IPS-20b (cell line): ENCODE measurements at regions not wholly inside any gene's neighbourhood (a gene's known extent, or its start where the extent isn't known, plus 50 kb on each side); places are given as distances from the start of the nearest gene placed in this dataset.

Source experiments
- H3K27ac ChIP-seq: one replicate; pipeline ENCODE4 v1.5.1; 2013; ENCODE audit warnings: low read length
- H3K27me3 ChIP-seq: 2 replicates; pipeline ENCODE4 v1.6.1; 2013; ENCODE audit warnings: mild to moderate bottlenecking, low read length, inconsistent platforms; ENCODE audit not compliant: insufficient read depth
- H3K36me3 ChIP-seq: 2 replicates; pipeline ENCODE4 v1.6.1; 2013; ENCODE audit warnings: low read depth, mild to moderate bottlenecking, inconsistent platforms, low read length, moderate library complexity; ENCODE audit not compliant: insufficient read depth
- H3K4me1 ChIP-seq: 2 replicates; pipeline ENCODE4 v1.6.1; 2013; ENCODE audit warnings: mild to moderate bottlenecking, control low read depth, inconsistent platforms, low read length, moderate library complexity; ENCODE audit not compliant: insufficient read depth
- H3K4me3 ChIP-seq: 2 replicates; pipeline ENCODE4 v1.5.1; 2013; ENCODE audit warnings: mild to moderate bottlenecking, low read length, inconsistent platforms
- H3K9ac ChIP-seq: 2 replicates; pipeline ENCODE4 v1.6.1; 2013; ENCODE audit warnings: low read depth, mild to moderate bottlenecking, inconsistent platforms, low read length, moderate library complexity
- H3K9me3 ChIP-seq: 2 replicates; pipeline ENCODE4 v1.6.1; 2013; ENCODE audit warnings: mild to moderate bottlenecking, low read depth, low read length, inconsistent platforms; ENCODE audit not compliant: insufficient read depth

- H3K27ac ChIP-seq, result no peak overlapping the region
- no peaks in the 10 kb centered on the region for H3K36me3 ChIP-seq
- no peaks in the 10 kb centered on the region for H3K9me3 ChIP-seq
- no peak overlapping the region for H3K4me3 ChIP-seq
- H3K9ac ChIP-seq, result no peak overlapping the region
- no peaks in the 10 kb centered on the region for H3K27me3 ChIP-seq
- no peaks in the 10 kb centered on the region for H3K4me1 ChIP-seq
These were observed 593.5 kb upstream of the MGMT start for GRCh38 chr10:128873411-128874054.

- Histone ChIP-seq H3K4me3 (no peak overlapping the region), H3K27me3 (no peaks in the 10 kb centered on the region), H3K9me3 (no peaks in the 10 kb centered on the region), H3K36me3 (no peaks in the 10 kb centered on the region), H3K27ac (no peak overlapping the region), H3K4me1 (no peaks in the 10 kb centered on the region), H3K9ac (no peak overlapping the region)
These were observed 592.7 kb upstream of the MGMT start for GRCh38 chr10:128874331-128874730.

DNA sequence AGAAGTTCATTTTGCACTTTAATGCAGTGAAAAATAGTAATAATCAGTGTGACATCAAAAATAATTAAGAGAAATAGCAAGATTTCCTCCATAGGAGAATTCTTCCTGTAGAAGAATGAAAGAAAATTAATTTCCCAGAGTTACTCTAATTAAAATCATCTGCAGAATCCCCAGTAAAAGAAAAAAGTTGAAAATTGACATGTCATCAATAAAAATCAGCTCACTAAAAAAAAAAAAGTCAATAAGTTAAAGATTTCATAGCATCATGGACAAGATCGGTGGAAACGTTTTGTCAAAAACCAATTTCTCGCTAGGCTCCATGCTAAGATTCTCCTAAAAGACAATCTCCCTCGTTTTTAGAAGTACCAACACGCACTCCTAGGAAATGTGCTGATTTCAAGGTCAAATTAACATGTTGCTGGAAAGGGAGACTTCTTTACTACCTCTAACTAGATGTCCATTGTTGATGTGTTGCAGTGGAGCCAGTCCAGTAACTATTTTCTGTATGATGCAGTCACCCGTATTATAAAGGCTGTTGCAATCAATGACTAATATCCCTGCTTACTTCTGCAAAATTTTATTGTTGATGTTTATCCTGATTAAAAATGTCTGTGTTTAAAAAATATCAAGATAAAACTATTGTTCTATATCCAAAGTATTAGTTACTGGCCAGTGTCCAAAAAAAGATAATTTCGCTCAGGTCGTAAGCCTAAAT lies 591.9 kb upstream of the MGMT start:
- no peaks in the 10 kb centered on the region for H3K36me3 ChIP-seq
- H3K27ac ChIP-seq, result no peak overlapping the region
- no peaks in the 10 kb centered on the region for H3K4me1 ChIP-seq
- H3K27me3 ChIP-seq, result no peaks in the 10 kb centered on the region
- H3K9me3 ChIP-seq, result no peaks in the 10 kb centered on the region
- H3K4me3 ChIP-seq, result no peak overlapping the region
- H3K9ac ChIP-seq, result no peak overlapping the region

DNA sequence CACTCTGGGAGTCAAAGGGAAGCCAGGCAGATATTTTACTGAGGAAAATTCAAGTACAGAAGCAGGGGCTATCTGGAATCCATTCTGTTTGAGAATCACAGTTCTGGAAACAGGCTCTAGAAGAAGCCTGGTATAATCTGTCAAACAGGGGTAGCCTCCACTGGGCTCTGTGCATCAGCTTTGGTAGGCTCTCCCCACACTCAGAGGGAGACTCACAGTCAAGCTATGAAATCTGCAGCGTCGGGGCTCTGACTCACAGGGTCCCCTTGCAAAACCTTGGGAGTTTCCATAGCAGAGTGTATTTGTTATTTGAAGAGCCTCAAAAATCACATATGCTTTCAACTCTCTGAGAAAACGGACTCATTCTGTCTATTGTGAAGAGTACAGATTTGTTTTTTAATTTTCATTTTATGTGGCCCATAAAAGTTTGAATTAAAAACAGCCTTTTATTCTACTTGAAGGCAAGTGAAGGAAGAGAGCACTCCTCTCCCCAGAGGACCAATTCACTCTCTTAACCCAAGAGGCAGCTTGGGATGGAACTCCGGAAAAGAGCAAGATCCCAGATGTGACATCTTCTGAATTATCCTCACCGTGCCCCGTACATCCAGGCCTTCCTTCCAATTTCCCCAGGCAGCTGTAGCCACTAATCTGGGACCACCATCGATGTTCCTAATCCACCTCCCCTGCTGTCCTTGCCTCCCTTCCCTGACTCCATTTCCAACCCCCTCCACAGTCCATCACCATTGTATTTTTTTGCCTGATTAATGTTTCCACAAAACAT lies 590.9 kb upstream of the MGMT start:
- Histone ChIP-seq H3K27me3 (no peaks in the 10 kb centered on the region), H3K36me3 (no peaks in the 10 kb centered on the region), H3K9ac (no peak overlapping the region), H3K4me1 (no peaks in the 10 kb centered on the region), H3K27ac (no peak overlapping the region), H3K9me3 (no peaks in the 10 kb centered on the region), H3K4me3 (no peak overlapping the region)

DNA sequence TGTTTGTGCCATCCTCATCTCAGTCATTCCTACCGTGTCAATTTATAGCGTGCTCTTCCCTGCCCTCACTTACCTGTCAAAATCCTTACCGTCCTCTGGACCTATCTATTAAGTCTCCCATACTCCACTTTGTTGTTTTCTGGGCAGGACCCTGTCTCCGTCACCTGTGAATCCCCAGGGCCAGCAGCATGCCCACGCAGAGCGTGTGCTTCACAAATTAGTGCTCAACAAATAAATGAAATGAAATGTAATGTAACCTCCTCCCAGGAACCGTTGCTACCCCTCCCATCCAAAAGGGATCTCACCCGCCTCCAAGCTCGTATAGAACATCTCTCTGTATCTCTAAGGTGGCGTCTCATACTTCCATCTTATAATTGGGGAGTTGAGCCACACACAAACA lies 589.9 kb upstream of the MGMT start:
- Histone ChIP-seq H3K4me3 (no peak overlapping the region), H3K4me1 (no peaks in the 10 kb centered on the region), H3K9ac (no peak overlapping the region), H3K27ac (no peak overlapping the region), H3K9me3 (no peaks in the 10 kb centered on the region), H3K27me3 (no peaks in the 10 kb centered on the region), H3K36me3 (no peaks in the 10 kb centered on the region)

GRCh38 chr10:128877936-128878335 lies 589.1 kb upstream of the MGMT start:
- Histone ChIP-seq H3K9ac (no peak overlapping the region), H3K9me3 (no peaks in the 10 kb centered on the region), H3K27ac (no peak overlapping the region), H3K27me3 (no peaks in the 10 kb centered on the region), H3K36me3 (no peaks in the 10 kb centered on the region), H3K4me1 (no peaks in the 10 kb centered on the region), H3K4me3 (no peak overlapping the region)

DNA sequence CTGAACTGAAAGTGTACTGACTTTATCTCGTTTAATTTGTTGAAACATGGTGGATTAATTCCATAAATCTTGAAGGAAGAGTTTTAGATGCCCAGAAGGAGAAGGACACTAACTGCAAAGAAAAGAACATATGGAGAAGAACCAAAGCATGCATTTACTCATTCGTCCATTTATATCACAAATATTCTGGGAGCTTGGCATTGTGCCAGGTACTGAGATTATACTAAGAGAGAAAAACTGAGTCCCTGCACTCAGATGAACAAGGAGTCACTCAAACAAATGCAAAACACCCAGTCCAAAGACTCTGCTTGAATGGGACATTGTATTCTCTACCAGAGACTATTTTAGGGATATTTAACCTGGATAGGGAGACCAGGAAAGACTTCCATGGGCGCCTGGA lies 588.0 kb upstream of the MGMT start:
- no peak overlapping the region for H3K27ac ChIP-seq

GRCh38 chr10:128879441-128880140 lies 587.5 kb upstream of the MGMT start:
- Histone ChIP-seq H3K9me3 (no peaks in the 10 kb centered on the region), H3K9ac (no peak overlapping the region), H3K27ac (no peak overlapping the region), H3K4me1 (no peaks in the 10 kb centered on the region), H3K4me3 (no peak overlapping the region), H3K36me3 (no peaks in the 10 kb centered on the region), H3K27me3 (no peaks in the 10 kb centered on the region)

More for the DNA sequence above, 588.0 kb upstream of the MGMT start:
- H3K27me3 ChIP-seq, result no peaks in the 10 kb centered on the region
- H3K9me3 ChIP-seq, result no peaks in the 10 kb centered on the region
- H3K4me3 ChIP-seq, result no peak overlapping the region
- no peak overlapping the region for H3K9ac ChIP-seq
- H3K4me1 ChIP-seq, result no peaks in the 10 kb centered on the region
- no peaks in the 10 kb centered on the region for H3K36me3 ChIP-seq

GRCh38 chr10:128880159-128880725 lies 586.8 kb upstream of the MGMT start:
- H3K9me3 ChIP-seq, result no peaks in the 10 kb centered on the region
- H3K36me3 ChIP-seq, result no peaks in the 10 kb centered on the region
- no peak overlapping the region for H3K27ac ChIP-seq
- no peak overlapping the region for H3K4me3 ChIP-seq
- H3K4me1 ChIP-seq, result no peaks in the 10 kb centered on the region
- H3K27me3 ChIP-seq, result no peaks in the 10 kb centered on the region
- H3K9ac ChIP-seq, result no peak overlapping the region

- H3K9me3 ChIP-seq, result peaks cover 4% of the 10 kb centered on the region; the same call in 1 of the 2 replicates
- H3K27ac ChIP-seq, result no peak overlapping the region
- no peaks in the 10 kb centered on the region for H3K36me3 ChIP-seq
- H3K4me1 ChIP-seq, result no peaks in the 10 kb centered on the region
- H3K9ac ChIP-seq, result no peak overlapping the region
- H3K4me3 ChIP-seq, result no peak overlapping the region
- no peaks in the 10 kb centered on the region for H3K27me3 ChIP-seq
These were observed 586.0 kb upstream of the MGMT start for GRCh38 chr10:128881086-128881485.

DNA sequence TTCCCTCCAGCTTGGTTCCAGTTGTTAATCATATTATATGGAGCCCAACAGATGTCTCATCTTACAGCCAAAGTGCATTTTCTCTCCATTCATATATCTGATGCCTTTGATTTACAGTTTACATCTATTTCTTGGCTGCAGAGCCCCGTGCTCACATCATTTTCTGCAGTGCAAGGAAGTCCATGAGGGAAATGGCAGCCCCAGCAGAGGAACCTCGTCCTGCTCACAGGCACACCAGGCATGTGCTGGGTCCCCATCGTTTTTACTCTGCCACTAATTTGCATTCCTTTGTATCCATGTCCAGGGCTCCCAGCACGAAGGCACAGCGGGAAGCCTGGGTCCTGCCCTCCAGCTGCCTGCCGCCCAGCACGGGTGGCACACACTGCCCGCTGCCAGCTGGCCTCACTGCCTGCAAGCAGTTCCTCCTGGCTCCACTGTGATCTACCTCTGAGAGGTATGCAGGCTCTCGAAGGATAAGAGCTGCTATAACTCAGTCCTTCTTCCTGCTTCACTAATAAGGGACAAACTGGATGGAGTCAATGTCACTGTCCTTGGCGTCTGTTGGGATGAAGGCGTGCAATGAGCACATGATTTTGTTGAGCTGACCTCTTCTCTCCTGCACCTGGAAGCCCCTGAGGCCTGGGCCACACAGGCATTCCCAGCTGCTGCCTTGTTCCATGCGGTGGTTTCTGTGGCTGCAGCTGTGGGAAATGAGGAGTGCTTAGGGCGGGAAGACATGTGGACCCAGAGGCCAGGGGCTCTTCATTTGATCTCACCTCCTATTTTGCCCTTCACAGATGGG lies 583.6 kb upstream of the MGMT start:
- H3K9ac ChIP-seq, result no peak overlapping the region
- H3K27ac ChIP-seq, result no peak overlapping the region
- no peaks in the 10 kb centered on the region for H3K4me1 ChIP-seq
- H3K9me3 ChIP-seq, result peaks cover 4% of the 10 kb centered on the region; the same call in 1 of the 2 replicates
- H3K4me3 ChIP-seq, result no peak overlapping the region
- no peaks in the 10 kb centered on the region for H3K27me3 ChIP-seq
- H3K36me3 ChIP-seq, result no peaks in the 10 kb centered on the region
